ENCODE measurements at regions not wholly inside any gene's neighbourhood (a gene's known extent, or its start where the extent isn't known, plus 50 kb on each side); places are given as distances from the start of the nearest gene placed in this dataset.

GRCh38 chr13:21823416-21823815 is 152.5 kb downstream of the FGF9 start:
- TF ChIP-seq CTCF (IDR thresholded peaks at IDR 0.05) (no peak), POLR2A (IDR thresholded peaks at IDR 0.05) (no peak)
